GM12878 (cell line): ENCODE measurements at regions not wholly inside any gene's neighbourhood (a gene's known extent, or its start where the extent isn't known, plus 50 kb on each side); places are given as distances from the start of the nearest gene placed in this dataset.

ENCODE experiments used
- ATAC-seq: fragments of 200-7000 bp; cut with Tn5 transposase; 3 replicates; pipeline ENCODE4 v1.9.1; 2020; ENCODE audit warnings: mild to moderate bottlenecking, moderate library complexity
- BruUV-seq: library from RNA; stranded (reverse); fragments of 400-500 nt; replicated peaks from 2 replicates; lab custom pipeline; 2021; lab: Mats Ljungman, UMichigan
- CTCF ChIA-PET: fragments of 300-600 bp; sonication (Branson Sonifier 250); formaldehyde crosslinking; extraction: SDS; loops from one replicate; lab custom pipeline; 2021; ENCODE audit warnings: inconsistent platforms; lab: Yijun Ruan, JAX
- POLR2A ChIA-PET: fragments of 350-600 bp; formaldehyde crosslinking; extraction: SDS; loops from one replicate; lab custom pipeline; 2021; ENCODE audit warnings: inconsistent platforms; lab: Charles Lee
- RAD21 ChIA-PET: fragments of 300-600 bp; sonication (Branson Sonifier 250); formaldehyde crosslinking; loops from one replicate; lab custom pipeline; 2023; ENCODE audit warnings: antibody characterized with exemption; ENCODE audit not compliant: unreplicated experiment; lab: Charles Lee
- SMC1A ChIA-PET: fragments of 300-600 bp; sonication (Branson Sonifier 250); formaldehyde crosslinking; loops from one replicate; lab custom pipeline; 2023; ENCODE audit not compliant: unreplicated experiment, uncharacterized antibody; lab: Charles Lee
- DNase-seq: peaks from one replicate; pipeline ENCODE4 v3.0.0-alpha.2; 2011; ENCODE audit warnings: low read depth, low spot score
- FAIRE-seq: peaks from 3 replicates; lab custom pipeline; 2011; peaks lifted over from hg19 to GRCh38; lab: Jason Lieb, UNC
- H2AFZ ChIP-seq: 2 replicates; pipeline ENCODE4 v1.6.0; 2011; ENCODE audit warnings: low read depth, low read length, control low read depth; ENCODE audit not compliant: control insufficient read depth
- H3K27ac ChIP-seq: 2 replicates; pipeline ENCODE4 v1.5.1; 2011; ENCODE audit warnings: control low read depth; ENCODE audit not compliant: control insufficient read depth, insufficient read depth
- H3K27me3 ChIP-seq, 2 experiments: replicated peaks in 1 of 2; 2 replicates each; pipeline versions ENCODE4 v1.6.0 to v1.6.1; 2011; ENCODE audit warnings: low read length in 1 of 2; ENCODE audit not compliant: control insufficient read depth in 2 of 2, insufficient read depth in 2 of 2
- H3K36me3 ChIP-seq, 2 experiments: 2 replicates each; pipeline ENCODE4 v1.5.1; 2011; ENCODE audit warnings: low read length in 1 of 2; ENCODE audit not compliant: control insufficient read depth in 2 of 2, insufficient read depth in 2 of 2
- H3K4me1 ChIP-seq: 2 replicates; pipeline ENCODE4 v1.6.1; 2011; ENCODE audit warnings: mild to moderate bottlenecking, low read length, moderate library complexity, mixed read lengths; ENCODE audit not compliant: control insufficient read depth, insufficient read depth
- H3K4me2 ChIP-seq: 2 replicates; pipeline ENCODE4 v1.6.0; 2011; ENCODE audit warnings: control low read depth; ENCODE audit not compliant: control insufficient read depth, insufficient read depth
- H3K4me3 ChIP-seq: fragments of 200-600 bp; sonication (generic); 2 replicates; pipeline ENCODE4 v1.5.1; 2016
- H3K79me2 ChIP-seq: 2 replicates; pipeline ENCODE4 v1.6.0; 2011; ENCODE audit warnings: low read length; ENCODE audit not compliant: control insufficient read depth, insufficient read depth
- H3K9ac ChIP-seq: 2 replicates; pipeline ENCODE4 v1.8.0; 2011; ENCODE audit warnings: low read length, control low read depth, mixed read lengths; ENCODE audit not compliant: control insufficient read depth, insufficient read depth
- H3K9me3 ChIP-seq: replicated peaks from 3 replicates; pipeline ENCODE4 v1.5.1; 2011; ENCODE audit warnings: mild to moderate bottlenecking, low read length; ENCODE audit not compliant: control insufficient read depth, insufficient read depth
- H4K20me1 ChIP-seq: 2 replicates; pipeline ENCODE4 v1.6.0; 2011; ENCODE audit not compliant: control insufficient read depth, insufficient read depth
- CBFB ChIP-seq: IDR thresholded peaks from 2 replicates; pipeline ENCODE4 v1.6.1; 2016; ENCODE audit warnings: antibody characterized with exemption, low read depth
- CEBPB ChIP-seq, 2 experiments: fragments of 150-350 bp in 1 of 2; IDR thresholded peaks; 2 replicates each; pipeline ENCODE4 v1.6.1; 2012 to 2014; ENCODE audit warnings: low read depth in 2 of 2, low read length in 2 of 2, borderline replicate concordance in 1 of 2, inconsistent platforms in 1 of 2
- CREB1 ChIP-seq: IDR thresholded peaks from 2 replicates; pipeline ENCODE4 v1.6.1; 2012; ENCODE audit warnings: low read depth, mild to moderate bottlenecking, inconsistent platforms
- EED ChIP-seq: sonication (generic); IDR thresholded peaks from 2 replicates; pipeline ENCODE4 v1.6.1; 2016; ENCODE audit warnings: antibody characterized with exemption, low read depth
- ELK1 ChIP-seq: IDR thresholded peaks from 2 replicates; pipeline ENCODE4 v1.6.1; 2012; ENCODE audit warnings: low read depth, low read length, improper control_type of control experiment
- GABPA ChIP-seq: IDR thresholded peaks from 2 replicates; pipeline ENCODE4 v1.6.1; 2014; ENCODE audit warnings: antibody characterized with exemption, low read depth, mild to moderate bottlenecking, inconsistent platforms
- LARP7 ChIP-seq: fragments of 450-650 bp; IDR thresholded peaks from 2 replicates; pipeline ENCODE4 v1.6.1; 2017; ENCODE audit warnings: mild to moderate bottlenecking
- MEF2A ChIP-seq: IDR thresholded peaks from 2 replicates; pipeline ENCODE4 v1.6.1; 2011; ENCODE audit warnings: low read depth, mild to moderate bottlenecking, low read length, moderate library complexity; ENCODE audit not compliant: insufficient read depth
- MXI1 ChIP-seq: fragments of 150-350 bp; IDR thresholded peaks from 2 replicates; pipeline ENCODE4 v1.6.1; 2011; ENCODE audit warnings: low read depth, mild to moderate bottlenecking, inconsistent platforms, low read length, improper control_type of control experiment
- PRDM15 ChIP-seq: fragments of 450-650 bp; formaldehyde crosslinking; IDR thresholded peaks from 2 replicates; pipeline ENCODE4 v1.4.0; 2020; ENCODE audit warnings: mild to moderate bottlenecking, moderate library complexity
- RAD21 ChIP-seq: IDR thresholded peaks from 2 replicates; pipeline ENCODE4 v1.6.1; 2011; ENCODE audit warnings: mild to moderate bottlenecking, low read depth, low read length, moderate library complexity; ENCODE audit not compliant: insufficient read depth
- RELB ChIP-seq: fragments of 450-650 bp; IDR thresholded peaks from 2 replicates; pipeline ENCODE4 v1.6.1; 2017; ENCODE audit warnings: low read depth, mild to moderate bottlenecking, moderate library complexity
- SKIL ChIP-seq: fragments of 450-650 bp; IDR thresholded peaks from 2 replicates; pipeline ENCODE4 v1.6.1; 2017; ENCODE audit warnings: mild to moderate bottlenecking, low read depth, inconsistent platforms; ENCODE audit not compliant: poor library complexity, severe bottlenecking
- SMC3 ChIP-seq: IDR thresholded peaks from 2 replicates; pipeline ENCODE4 v1.6.1; 2011; ENCODE audit warnings: low read length, improper control_type of control experiment, borderline replicate concordance
- SPI1 ChIP-seq: IDR thresholded peaks from 2 replicates; pipeline ENCODE4 v1.6.1; 2011; ENCODE audit warnings: low read depth, mild to moderate bottlenecking, low read length, moderate library complexity, borderline replicate concordance; ENCODE audit not compliant: insufficient read depth
- WRNIP1 ChIP-seq: IDR thresholded peaks from 2 replicates; pipeline ENCODE4 v1.6.1; 2011; ENCODE audit warnings: low read depth, low read length, improper control_type of control experiment, borderline replicate concordance
- ZNF217 ChIP-seq: fragments of 450-650 bp; IDR thresholded peaks from 2 replicates; pipeline ENCODE4 v1.6.1; 2017; ENCODE audit warnings: antibody characterized with exemption, mild to moderate bottlenecking
- ZNF384 ChIP-seq: IDR thresholded peaks from 2 replicates; pipeline ENCODE4 v1.6.1; 2012; ENCODE audit warnings: low read depth, mild to moderate bottlenecking, low read length, improper control_type of control experiment, borderline replicate concordance
- WGBS: methylation state at CpG from one replicate; pipeline ENCODE4 v1.1.6; 2016; ENCODE audit warnings: low lambda C conversion rate; ENCODE audit not compliant: insufficient replicate concordance, insufficient coverage; ENCODE audit errors: missing lambda C conversion rate; 5-methylcytosine and 5-hydroxymethylcytosine counted together
- in situ Hi-C: fragments of 300-500 bp; cut with MboI; formaldehyde crosslinking; loops from 9 replicates; pipeline ENCODE4 v1.14.3; 2018; ENCODE audit warnings: mixed read lengths
- intact Hi-C: fragments of 100-400 bp; cut with micrococcal nuclease; formaldehyde crosslinking; loops from one replicate; pipeline ENCODE4 v1.14.2; 2022; ENCODE audit not compliant: unreplicated experiment

GRCh38 chr3:117748131-117748530 is 1038.6 kb downstream of the TUSC7 start:
- no TSS peak for BruUV-seq
- intact Hi-C loops = no loop called here
- ATAC-seq = no peak
- no peak for FAIRE-seq
- no peak overlapping the region for H3K9ac ChIP-seq
- no peaks in the 10 kb centered on the region for H3K9me3 ChIP-seq
- CTCF ChIA-PET = no interaction called here
- H3K36me3 ChIP-seq = no peaks in the 10 kb centered on the region
- H2AFZ ChIP-seq = no peak overlapping the region
- H4K20me1 ChIP-seq = no peaks in the 10 kb centered on the region
- in situ Hi-C loops = no loop called here
- H3K4me2 ChIP-seq = no peak overlapping the region
- RAD21 ChIA-PET = no interaction called here
- 3% methylated on average over 1 of the region's 1 CpG for WGBS
- H3K27ac ChIP-seq = no peak overlapping the region
- no peak overlapping the region for H3K4me3 ChIP-seq
- no peaks in the 10 kb centered on the region for H3K27me3 ChIP-seq
- H3K79me2 ChIP-seq = no peaks in the 10 kb centered on the region
- SMC1A ChIA-PET = interaction anchor here (0.7 to 1.1 kb wide), 2 partner anchors 8 to 9 kb away, joined by 3 read pairs; no protein-coding TSS in a partner anchor
- POLR2A ChIA-PET = no interaction called here
- DNase-seq = no peak
- H3K4me1 ChIP-seq = no peaks in the 10 kb centered on the region
- no peak for TF ChIP-seq EED
- no peak for TF ChIP-seq SMC3
- no peak for TF ChIP-seq RELB
- TF ChIP-seq MEF2A = no peak
- no peak for TF ChIP-seq MXI1
- TF ChIP-seq ELK1 = no peak
- no peak for TF ChIP-seq SKIL
- TF ChIP-seq SPI1 = no peak
- no peak for TF ChIP-seq RAD21
- no peak for TF ChIP-seq CBFB
- TF ChIP-seq CEBPB (IDR thresholded peaks at IDR 0.05; ENCODE audit: borderline replicate concordance in 1 of 2, low read depth in 2 of 2, low read length in 2 of 2) = no peak
- no peak for TF ChIP-seq LARP7
- TF ChIP-seq CREB1 = no peak
- no peak for TF ChIP-seq GABPA
- TF ChIP-seq ZNF384 = no peak
- no peak for TF ChIP-seq WRNIP1
- TF ChIP-seq ZNF217 = no peak
- no peak for TF ChIP-seq PRDM15 (CRISPR knock-in tag)
